ENCODE measurements at regions not wholly inside any gene's neighbourhood (a gene's known extent, or its start where the extent isn't known, plus 50 kb on each side); places are given as distances from the start of the nearest gene placed in this dataset.

DNA sequence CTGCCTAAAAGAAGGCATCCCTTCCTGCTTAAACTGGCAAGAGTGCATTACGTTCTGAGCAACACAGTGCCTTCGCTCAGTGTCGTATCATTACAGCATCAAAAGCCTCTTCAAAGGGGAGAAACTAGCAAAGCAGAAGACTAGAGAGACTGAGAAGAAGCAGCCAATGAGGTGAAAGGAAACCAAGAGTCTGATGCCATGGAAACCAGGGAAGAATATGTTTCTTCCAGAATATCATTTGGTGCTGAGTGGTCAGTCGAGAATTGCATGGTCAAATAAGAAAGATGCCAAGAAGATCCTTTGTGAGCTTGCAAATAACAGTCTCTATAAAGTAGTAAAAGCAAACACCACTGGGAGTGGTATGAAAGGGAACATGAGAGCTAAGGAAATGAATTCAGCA, 312.1 kb upstream of the CHST9 start:
- intact Hi-C loops (cut with micrococcal nuclease): no loop called here
- H3K4me3 Mint-ChIP-seq: no peak overlapping the region
- TF ChIP-seq, protein P1, sequence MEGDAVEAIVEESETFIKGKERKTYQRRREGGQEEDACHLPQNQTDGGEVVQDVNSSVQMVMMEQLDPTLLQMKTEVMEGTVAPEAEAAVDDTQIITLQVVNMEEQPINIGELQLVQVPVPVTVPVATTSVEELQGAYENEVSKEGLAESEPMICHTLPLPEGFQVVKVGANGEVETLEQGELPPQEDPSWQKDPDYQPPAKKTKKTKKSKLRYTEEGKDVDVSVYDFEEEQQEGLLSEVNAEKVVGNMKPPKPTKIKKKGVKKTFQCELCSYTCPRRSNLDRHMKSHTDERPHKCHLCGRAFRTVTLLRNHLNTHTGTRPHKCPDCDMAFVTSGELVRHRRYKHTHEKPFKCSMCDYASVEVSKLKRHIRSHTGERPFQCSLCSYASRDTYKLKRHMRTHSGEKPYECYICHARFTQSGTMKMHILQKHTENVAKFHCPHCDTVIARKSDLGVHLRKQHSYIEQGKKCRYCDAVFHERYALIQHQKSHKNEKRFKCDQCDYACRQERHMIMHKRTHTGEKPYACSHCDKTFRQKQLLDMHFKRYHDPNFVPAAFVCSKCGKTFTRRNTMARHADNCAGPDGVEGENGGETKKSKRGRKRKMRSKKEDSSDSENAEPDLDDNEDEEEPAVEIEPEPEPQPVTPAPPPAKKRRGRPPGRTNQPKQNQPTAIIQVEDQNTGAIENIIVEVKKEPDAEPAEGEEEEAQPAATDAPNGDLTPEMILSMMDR (IDR thresholded peaks at IDR 0.05): no peak
- no CpG with 5 or more reads among the region's 4 CpGs for WGBS (ENCODE audit: insufficient coverage)
- Histone ChIP-seq H3K27me3 (ENCODE audit: control insufficient read depth in 2 of 2, insufficient read depth in 2 of 2, low read length in 2 of 2) (no peaks in the 10 kb centered on the region), H3K79me2 (ENCODE audit: insufficient read depth, low read length) (no peaks in the 10 kb centered on the region), H3K4me3 (replicated peaks in 1 of 3; ENCODE audit: low read depth in 2 of 3, low read length in 3 of 3) (no peak overlapping the region), H3K27ac (ENCODE audit: low read depth in 1 of 2, low read length in 2 of 2) (no peak overlapping the region), H3K9ac (ENCODE audit: insufficient read depth, low read length, poor library complexity, severe bottlenecking) (no peak overlapping the region), H3K9me3 (replicated peaks in 1 of 2; ENCODE audit: control insufficient read depth in 1 of 2, insufficient read depth in 1 of 2, low read length in 2 of 2) (peaks cover 0 to 5% of the 10 kb centered on the region in 2 donors), H3K36me3 (replicated peaks in 1 of 2; ENCODE audit: control insufficient read depth in 1 of 2, insufficient read depth in 2 of 2, low read length in 2 of 2) (no peaks in the 10 kb centered on the region), H4K20me1 (ENCODE audit: insufficient read depth, low read length) (no peaks in the 10 kb centered on the region), H3K4me1 (ENCODE audit: control insufficient read depth in 1 of 2, insufficient read depth in 2 of 2, low read length in 2 of 2) (no peaks in the 10 kb centered on the region), H2AFZ (ENCODE audit: insufficient read depth, low read depth, low read length, poor library complexity, severe bottlenecking) (no peak overlapping the region), H3K4me2 (replicated peaks; ENCODE audit: extremely low read depth, low read length, poor library complexity, severe bottlenecking) (no peak overlapping the region)
- H3K9me3 Mint-ChIP-seq: peaks cover 0 to 8% (median 2%) of the 10 kb centered on the region in 7 donors
- no peaks in the 10 kb centered on the region for H3K4me1 Mint-ChIP-seq
- H3K27ac Mint-ChIP-seq: no peak overlapping the region
- DNase-seq: no peak
- H3K27me3 Mint-ChIP-seq (ENCODE audit: low read depth in 3 of 3): no peaks in the 10 kb centered on the region
- no peaks in the 10 kb centered on the region for H3K36me3 Mint-ChIP-seq

DNA sequence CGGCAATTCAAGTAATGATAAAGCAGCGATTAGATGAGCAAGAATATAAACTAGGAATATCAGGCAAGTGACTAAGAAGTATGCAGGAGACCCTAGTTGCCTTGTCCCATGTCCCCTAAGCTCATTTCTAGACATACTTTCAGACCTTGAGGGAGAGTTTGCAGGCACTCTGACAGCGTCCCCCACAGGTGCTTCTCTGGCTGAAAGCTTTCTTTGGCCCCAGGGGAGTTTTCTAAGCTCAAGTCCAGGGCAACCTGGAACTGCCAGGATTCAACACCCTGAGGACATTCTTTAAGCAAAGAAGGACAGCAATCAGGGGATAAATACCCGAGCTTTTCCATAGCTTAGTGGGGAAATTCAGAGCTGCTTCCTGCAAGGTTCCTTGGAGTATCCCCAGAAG, 308.1 kb upstream of the CHST9 start:
- Histone ChIP-seq H2AFZ (ENCODE audit: insufficient read depth, low read depth, low read length, poor library complexity, severe bottlenecking) (no peak overlapping the region), H3K36me3 (replicated peaks in 1 of 2; ENCODE audit: control insufficient read depth in 1 of 2, insufficient read depth in 2 of 2, low read length in 2 of 2) (no peaks in the 10 kb centered on the region), H3K4me3 (replicated peaks in 1 of 3; ENCODE audit: low read depth in 2 of 3, low read length in 3 of 3) (no peak overlapping the region), H3K4me1 (ENCODE audit: control insufficient read depth in 1 of 2, insufficient read depth in 2 of 2, low read length in 2 of 2) (no peaks in the 10 kb centered on the region), H3K4me2 (replicated peaks; ENCODE audit: extremely low read depth, low read length, poor library complexity, severe bottlenecking) (no peak overlapping the region), H3K27me3 (ENCODE audit: control insufficient read depth in 2 of 2, insufficient read depth in 2 of 2, low read length in 2 of 2) (no peaks in the 10 kb centered on the region), H3K79me2 (ENCODE audit: insufficient read depth, low read length) (no peaks in the 10 kb centered on the region), H3K27ac (ENCODE audit: low read depth in 1 of 2, low read length in 2 of 2) (no peak overlapping the region), H3K9ac (ENCODE audit: insufficient read depth, low read length, poor library complexity, severe bottlenecking) (no peak overlapping the region), H3K9me3 (replicated peaks in 1 of 2; ENCODE audit: control insufficient read depth in 1 of 2, insufficient read depth in 1 of 2, low read length in 2 of 2) (no peaks in the 10 kb centered on the region), H4K20me1 (ENCODE audit: insufficient read depth, low read length) (no peaks in the 10 kb centered on the region)
- Mint-ChIP-seq H3K4me3 (no peak overlapping the region), H3K4me1 (no peaks in the 10 kb centered on the region), H3K9me3 (peaks cover 0 to 3% (median 0%) of the 10 kb centered on the region in 7 donors), H3K27me3 (ENCODE audit: low read depth in 3 of 3) (no peaks in the 10 kb centered on the region), H3K36me3 (no peaks in the 10 kb centered on the region), H3K27ac (no peak overlapping the region)
- 63% methylated on average over 2 of the region's 4 CpGs for WGBS (ENCODE audit: insufficient coverage)
- TF ChIP-seq, protein P1 (IDR thresholded peaks at IDR 0.05): no peak
- intact Hi-C loops (cut with micrococcal nuclease): no loop called here
- DNase-seq: no peak
